Right renal pelvis (tissue), 4 donors: ENCODE measurements at regions not wholly inside any gene's neighbourhood (a gene's known extent, or its start where the extent isn't known, plus 50 kb on each side); places are given as distances from the start of the nearest gene placed in this dataset.

Experiments
- DNase-seq, 4 donors: peaks; one replicate each; pipeline ENCODE4 v3.0.0-alpha.2; 2013; ENCODE audit warnings: low read depth in 4 of 4, low spot score in 3 of 4, missing footprints in 1 of 4

DNA sequence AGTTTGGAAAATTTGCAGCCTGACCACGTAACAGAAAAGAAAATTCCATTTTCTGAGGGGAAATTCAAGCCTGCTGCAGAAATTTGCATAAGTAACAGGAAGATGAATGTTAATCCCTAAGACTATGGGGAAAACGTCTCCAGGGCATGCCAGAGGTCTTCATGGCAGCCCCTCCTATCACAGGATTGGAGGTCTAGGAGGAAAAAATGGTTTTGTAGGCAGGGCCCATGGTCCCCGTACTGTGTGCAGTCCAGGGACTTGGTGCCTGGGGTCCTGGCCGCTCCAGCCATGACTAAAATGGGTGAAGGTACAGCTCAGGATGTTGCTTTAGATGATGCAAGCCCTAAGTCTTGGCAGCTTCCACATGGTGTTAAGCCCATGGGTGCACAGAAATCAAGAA is 437.3 kb upstream of the SEMA3A start:
- no peak for DNase-seq

DNA sequence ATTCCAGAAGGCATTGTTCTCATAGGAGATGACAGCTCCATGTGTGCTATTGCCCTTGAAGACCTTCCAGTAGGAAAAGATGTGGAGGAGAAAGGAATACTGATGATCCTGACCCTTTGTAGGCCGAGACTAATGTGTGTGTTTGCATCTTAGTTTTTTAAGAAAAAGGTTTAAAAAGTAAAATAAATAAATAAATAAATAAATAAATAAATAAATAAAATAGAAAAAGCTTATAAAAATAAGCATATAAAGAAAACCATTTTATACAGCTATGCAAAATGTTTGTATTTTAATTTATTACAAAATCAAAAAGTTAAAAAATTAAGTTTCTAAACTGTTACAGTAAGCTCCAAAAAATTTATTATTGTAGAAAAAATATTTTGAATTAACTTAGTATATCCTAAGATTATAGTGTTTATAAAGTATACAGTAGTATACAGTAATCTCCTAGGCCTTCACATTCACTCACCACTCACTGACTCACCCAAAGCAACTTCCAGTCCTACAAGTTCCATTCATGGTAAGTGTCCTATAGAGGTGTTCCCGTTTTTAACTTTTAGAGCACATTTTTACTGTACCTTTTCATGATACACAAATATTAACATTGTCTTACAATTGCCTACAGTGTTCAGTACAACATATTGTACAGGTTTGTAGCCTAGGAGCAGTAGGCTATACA is 435.2 kb upstream of the SEMA3A start:
- no peak for DNase-seq

DNA sequence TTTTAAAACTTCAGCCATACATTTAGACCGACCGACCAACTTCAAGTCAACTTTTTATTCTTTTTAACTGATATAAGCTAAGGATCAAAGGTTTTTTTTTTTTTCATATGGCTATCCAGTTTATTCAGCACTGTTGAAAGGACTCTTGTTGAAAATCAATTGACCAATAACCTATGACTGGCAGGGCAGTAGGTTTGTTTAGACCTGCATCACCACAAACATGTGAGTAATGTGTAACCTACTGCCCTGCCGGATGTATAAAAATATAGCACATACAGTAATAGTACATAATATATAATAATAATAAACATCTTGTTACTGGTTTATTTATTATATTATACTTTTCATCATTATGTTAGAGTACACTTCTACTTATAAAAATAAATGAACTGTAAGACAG is 434.6 kb upstream of the SEMA3A start:
- no peak for DNase-seq

DNA sequence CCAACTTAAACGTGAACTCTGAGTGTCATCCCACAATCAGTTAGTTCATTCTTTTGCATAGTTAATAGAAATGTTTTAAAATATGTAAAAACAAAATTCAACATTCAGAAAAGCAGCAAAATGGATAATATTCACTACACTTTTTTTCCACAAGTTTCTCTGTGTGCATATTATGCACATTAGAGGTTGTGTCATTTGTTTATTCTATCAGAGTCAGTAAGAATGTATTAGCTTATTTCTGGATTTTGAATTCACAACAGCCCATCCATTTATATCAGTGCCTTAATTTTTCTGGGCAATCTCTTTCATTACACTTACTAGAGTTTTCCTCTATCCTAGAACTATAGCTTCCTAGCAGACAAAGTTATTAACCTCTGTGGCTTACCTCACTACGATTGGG is 432.7 kb upstream of the SEMA3A start:
- no peak for DNase-seq

DNA sequence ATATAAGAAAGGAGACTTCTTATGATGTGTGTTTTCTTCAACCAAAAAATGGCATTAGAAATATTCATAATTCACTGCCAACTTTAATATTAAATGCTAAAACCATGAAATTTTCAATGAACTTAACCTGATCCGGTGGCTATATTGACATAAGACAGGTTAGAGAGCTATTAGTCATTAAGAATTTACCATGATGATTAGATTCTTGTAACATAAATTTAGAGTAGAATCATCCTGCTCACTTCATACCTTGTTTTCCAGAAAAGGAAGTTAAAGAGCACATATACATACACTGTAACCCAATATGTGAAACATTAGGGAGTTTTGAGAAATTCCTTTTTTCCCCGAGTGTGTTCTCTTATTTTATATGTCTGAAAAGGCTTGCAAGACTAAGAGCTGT is 430.3 kb upstream of the SEMA3A start:
- no peak for DNase-seq

DNA sequence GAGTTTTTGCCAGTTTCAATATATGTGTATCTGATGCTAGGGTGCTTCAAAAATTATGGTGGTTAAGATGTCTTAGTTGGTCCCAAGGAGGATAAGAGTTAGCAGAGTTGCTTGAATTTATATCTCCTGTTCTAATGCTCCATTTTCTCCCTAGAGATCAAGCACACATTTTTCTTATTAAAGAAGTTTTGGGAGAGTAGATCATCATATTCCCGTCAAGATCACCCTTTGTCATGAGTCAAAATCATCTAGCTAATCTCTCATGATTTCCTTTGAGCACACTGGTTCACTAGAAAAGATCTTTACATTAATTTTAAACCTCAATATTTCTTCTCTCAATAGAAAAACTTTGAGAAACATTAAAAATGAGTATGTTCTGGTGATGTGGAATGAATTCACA is 429.9 kb upstream of the SEMA3A start:
- DNase-seq = no peak

DNA sequence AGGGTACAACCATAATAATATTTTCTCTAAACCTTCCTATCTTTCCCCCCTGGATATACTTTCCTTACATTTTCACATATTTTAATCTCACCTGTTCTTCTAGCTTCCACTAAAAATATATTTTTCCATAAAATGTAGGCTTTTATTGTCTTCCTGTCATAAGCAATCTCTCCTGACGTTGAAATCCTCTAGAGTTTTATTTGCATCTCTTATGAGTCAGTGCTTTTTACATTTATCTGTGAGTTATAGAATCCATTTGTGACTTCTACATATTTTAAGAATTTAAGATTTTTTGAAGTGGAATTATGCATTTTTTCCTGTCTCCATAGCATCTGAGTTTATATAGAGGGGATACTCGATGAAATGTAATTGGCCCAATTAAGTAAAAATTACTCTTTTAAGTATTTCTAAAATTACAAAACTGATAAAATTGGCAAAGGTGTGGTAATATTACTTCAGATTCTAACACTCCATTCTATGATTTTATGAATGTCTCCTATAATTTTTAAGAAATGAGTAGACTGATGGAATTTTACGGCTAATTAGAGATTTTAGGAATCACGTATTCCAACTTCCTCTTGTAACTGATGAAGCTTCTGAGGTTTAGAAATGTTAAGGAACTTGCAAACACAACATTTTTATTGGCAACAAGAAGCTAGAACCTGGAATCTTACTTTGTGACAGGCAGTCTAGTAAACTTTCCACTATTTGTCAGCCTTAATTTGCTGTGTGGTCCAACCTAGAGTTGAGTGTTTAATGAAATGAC is 422.9 kb upstream of the SEMA3A start:
- DNase-seq = no peak

DNA sequence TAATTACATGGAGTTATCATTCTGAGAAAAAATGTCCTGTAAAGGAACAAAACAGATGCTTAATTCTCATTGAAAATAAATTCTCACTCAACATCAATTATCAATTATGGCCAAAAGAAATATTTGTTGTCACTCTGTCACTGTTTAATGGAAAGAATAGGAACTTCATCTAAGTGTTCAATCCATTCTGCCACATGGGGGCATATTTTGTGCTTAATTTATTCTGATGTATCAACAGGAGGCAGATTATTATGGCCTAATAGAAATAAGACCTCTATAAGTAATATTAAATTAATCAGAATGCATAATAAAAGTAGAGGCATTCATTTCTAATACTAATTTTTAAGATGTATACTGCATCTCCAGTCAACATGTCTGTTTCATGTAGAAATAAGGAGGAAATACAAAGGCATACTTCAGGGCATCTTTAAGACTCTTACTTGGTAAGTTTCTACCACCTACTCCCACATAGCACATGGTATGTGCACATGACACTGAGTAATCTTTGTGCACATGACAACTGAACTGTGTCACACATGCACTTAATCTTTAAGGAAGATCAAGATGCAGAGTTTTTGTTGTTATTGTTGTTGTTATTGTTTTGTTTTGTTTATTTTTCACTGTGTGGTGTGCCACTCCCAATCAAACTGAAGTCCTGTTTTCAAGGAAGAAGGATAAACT is 420.4 kb upstream of the SEMA3A start:
- DNase-seq = no peak

DNA sequence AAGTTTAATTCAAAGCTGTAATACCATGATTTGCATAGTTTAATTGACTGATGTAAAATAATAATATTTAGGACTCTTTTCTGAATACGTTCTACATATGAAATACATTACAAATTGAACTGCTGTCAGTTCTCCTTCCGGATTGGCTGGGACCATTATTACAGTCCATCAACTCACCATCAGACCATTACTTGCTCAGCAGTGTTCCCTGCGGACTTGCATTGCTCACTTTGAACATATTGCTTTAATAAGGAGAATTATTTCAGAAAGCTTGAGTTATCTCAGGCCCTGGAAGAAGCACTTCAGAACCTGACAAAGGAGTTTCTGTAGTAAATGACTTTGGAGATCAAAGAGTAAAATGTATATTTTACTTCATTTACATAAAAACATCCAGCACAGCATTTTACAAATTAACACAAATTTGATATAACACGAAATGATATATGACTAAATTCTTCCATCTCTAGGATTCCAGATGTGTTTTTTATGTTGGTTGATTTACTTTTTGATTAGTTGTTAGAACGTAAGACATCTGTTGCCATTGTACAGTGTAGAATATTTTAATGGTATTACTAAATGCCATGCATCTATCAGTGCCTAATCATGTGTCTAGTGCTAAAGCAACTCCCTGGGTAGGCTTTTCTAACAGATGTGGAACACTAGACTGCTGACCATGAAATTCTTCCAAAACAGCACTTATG is 418.5 kb upstream of the SEMA3A start:
- no peak for DNase-seq

DNA sequence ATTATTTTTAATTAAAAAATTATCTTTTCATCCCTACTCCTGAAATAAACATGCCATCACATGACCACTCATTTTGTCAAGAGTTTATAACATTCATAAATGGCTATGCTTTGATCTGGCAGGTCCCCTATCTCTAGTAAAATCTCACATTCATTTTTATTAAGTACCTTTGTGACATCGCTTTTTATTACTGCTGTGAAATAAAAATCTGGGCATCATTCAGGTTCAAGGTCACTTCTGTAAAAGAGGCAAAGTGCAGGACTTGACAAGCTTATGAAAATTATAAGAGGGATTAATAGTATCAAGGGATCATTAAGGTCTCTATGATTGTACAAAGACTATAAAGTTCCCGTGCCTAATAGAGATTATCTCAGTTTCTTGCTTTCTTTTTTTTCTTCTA is 416.8 kb upstream of the SEMA3A start:
- no peak for DNase-seq

DNA sequence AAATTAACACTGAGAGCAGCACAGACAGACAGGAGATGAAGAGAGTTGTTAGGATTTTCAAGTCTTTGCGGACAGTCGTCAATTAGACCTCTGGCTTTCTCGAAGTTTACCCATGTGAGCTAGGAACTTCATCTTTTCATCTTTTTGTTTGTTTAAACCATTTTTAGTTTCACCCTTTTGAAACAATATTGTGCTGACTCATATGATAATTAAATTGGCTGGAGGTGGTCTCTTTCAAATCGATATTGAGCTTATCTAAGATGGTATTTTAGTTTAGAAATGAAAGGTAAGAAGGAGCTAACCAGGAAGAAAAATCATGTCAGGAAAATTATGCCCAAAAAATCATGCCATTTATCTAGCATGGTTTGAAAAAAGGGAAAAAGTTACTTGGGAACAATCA is 415.8 kb upstream of the SEMA3A start:
- DNase-seq = no peak

DNA sequence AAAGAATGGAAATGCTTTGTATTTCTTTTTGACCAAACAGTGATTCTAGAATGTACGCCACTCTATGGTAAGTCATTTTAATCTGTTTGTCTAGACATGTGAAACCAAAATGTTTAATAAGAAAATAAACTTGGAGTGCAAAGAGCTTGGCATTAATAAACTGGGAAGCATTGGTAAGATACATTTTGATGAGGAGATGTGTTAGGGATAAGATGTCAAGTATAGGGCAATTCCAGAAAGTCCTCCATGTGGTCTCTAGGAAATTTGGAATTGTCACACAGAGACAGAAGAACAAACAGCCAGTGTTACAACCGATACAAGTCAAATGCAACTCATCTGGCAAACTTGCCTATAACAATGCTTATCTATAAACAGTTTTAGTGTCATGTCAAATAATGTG is 410.7 kb upstream of the SEMA3A start:
- no peak for DNase-seq

DNA sequence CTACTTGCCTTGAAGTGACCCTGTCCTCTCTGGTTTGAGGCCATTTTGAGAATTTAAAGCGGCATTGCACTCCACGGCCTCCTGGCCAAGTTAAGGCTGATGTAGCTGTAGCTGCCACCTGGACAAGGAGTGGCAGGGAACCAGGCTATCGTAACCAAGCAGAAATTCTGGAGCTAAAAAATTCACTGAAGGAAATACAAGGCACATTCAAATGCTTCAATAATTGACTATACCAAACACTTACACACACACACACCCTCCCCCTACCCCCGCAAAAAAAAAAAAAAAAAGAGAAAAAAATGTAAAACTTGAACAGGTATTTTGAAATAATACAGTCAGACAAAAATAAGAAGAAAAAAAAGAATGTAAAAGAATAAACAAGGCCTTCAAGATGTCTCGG is 409.0 kb upstream of the SEMA3A start:
- DNase-seq = no peak

DNA sequence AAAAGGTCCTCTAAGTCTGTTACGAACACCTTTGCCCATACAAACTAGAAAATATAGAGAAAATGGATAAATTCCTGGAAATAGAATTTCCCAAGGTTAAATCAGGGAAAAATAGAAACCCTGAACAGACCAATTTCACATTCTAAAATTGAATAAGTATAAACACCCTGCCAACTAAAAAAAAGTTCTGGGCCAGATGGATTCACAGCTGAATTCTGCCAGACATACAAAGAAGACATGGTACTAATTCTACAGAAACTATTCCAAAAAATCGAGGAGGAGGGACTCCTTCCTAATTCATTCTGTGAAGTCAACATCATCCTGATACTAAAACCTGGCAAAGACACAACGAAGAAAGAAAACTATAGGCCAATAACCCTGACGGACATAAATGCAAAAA is 400.4 kb upstream of the SEMA3A start:
- DNase-seq = no peak

DNA sequence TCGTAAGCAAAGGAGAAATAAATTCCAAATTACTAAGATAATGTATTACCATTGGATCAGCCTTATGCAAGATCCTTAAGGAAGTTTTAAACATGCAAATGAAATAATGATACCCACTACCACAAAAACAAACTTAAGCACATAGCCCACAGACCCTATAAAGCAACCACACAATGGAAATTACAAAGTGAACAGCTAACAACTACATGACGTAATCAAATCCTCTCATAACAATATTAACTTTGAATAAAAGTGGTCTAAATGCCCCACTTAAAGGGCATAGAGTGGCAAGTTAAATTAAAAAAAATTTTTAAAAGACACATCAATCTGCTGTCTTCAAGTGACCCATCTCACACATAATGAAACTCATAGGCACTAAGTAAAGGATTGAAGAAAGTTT is 397.3 kb upstream of the SEMA3A start:
- DNase-seq = no peak

DNA sequence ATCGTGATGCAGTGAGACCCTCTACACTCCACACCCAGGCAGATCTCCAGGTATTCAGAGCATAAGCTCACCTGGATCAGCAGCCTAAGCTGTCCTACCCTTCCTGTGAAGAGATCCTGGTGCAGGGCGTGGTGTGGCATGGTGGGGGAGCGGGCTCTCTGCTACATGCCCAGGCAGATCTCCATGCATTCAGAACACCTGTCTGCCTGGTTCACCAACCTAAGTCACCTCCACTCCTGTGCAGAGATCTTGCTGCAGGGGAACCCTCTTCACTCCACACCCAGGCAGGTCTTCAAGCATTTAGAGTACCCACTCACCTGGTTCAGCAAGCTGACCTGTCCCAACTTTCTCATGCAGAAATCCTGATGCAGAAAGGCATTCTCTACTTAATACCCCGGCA is 394.4 kb upstream of the SEMA3A start:
- DNase-seq = no peak

DNA sequence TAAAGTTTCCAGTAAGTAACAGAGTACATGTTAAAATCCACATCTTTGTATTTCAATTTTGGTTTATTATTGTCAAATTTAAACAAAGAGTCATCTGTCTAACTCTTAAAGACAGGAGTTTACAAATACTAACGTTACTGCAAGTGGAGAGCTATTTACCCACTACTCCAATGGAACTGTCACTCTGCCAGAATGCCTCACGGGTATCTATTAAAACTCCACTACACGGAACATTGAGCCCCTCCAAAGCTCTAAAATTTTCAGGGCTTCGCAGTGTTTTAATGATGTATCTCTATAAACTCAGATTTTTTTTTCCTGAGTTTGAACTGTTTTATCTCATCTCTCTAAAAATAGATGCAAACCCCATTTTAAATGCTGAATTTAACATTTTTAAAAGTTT is 388.7 kb upstream of the SEMA3A start:
- no peak for DNase-seq

DNA sequence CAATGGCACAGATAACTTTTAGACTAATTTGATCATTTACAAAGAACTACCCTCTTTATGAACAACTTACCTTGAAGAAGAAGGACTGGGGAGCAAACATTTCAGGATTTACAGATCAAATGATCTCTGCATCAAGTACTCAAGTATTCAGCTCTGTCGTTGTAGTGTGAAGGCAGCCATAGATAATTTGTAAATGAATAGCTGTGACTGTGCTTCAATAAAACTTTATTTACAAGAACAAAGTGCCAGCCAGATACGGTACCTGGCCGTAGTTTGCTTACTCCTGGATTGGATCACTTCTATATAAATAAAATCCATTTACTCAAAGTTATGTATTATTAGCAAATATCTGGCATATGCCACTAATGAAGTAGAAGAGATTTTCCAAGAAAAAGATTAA is 388.2 kb upstream of the SEMA3A start:
- no peak for DNase-seq

DNA sequence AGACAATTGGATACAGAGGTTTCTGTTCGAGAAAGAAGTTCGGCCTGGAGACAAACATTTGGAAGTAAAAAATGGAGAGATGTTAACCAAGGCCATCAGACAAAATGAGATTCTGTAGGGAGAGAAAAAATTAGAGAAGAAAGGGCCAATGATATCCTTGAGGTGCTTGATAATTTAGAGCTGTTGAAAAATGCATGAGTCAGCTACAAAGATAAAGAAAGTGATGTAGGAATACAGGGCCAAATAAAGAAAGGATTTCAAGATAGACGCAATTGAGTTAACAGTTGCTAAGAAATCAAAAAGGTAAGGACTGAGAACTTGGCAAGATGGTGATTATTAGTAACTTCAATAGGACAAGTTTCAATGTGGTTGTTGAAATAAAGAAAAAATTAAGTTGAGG is 384.2 kb upstream of the SEMA3A start:
- DNase-seq = no peak

DNA sequence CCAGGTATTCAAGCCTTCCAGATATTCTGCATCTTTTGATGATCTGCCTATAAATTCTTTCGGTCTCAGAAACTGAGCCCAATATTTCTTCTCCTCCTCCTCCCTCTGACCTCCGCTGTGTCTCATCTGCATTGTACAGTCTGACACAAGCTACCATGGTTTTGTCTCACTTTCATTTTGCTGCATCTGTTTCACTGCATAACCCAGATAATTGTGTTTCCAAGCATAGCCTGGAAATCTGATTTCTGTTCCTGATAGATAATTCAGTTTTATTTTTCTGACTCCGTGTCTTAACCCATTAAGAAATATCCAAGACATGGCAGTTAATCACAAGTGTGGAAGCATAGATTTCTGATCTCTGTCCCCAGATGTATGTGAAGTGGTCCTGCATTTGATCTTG is 374.2 kb upstream of the SEMA3A start:
- DNase-seq = no peak

DNA sequence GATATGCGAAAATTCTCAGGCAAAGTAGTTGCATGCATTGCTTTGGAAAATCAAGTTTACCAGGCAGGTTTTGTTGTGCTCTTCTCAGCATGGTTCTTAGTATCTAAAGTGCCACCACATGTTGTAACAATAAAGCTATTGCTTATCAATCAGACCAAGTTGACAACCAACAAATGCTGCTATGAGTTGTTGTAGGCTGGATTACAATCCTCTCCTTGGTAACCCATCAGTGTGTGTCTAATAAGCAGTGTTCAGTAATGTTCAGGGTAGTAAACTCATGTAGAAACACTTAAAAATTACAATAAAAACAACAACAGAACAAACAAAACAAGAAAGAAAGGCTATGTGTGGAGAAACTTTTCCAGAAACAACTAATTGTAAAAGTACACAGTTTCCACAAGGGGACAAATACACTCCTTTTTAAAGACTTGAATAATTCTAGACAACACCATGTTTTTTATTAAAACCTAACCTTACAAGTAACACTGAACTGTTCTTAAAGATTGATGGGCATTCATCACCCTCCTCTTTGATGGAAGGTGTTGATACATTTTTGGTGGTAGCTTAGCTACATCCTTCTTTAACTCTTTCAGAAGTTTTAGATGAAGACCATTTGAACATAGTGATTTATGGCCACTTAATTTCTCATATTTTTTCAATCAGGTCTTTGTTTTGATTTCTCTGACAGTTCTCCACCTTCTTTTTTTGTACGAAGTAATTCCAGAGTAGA is 370.9 kb upstream of the SEMA3A start:
- DNase-seq = no peak
